ENCODE measurements at regions not wholly inside any gene's neighbourhood (a gene's known extent, or its start where the extent isn't known, plus 50 kb on each side); places are given as distances from the start of the nearest gene placed in this dataset.
"Not testable (repeated sequence)": the region's sequence is repeated elsewhere in the genome, so short reads cannot be mapped to it uniquely, and the experiment has no call there.

- H3K18ac ChIP-seq (ENCODE audit: extremely low read depth, low read length); H3K27ac ChIP-seq (ENCODE audit: low read depth, low read length); H3K79me1 ChIP-seq (ENCODE audit: low read depth, low read length); FAIRE-seq; H2BK5ac ChIP-seq (ENCODE audit: low read depth, low read length); POLR2A ChIA-PET (ENCODE audit: partially characterized antibody); H3K14ac ChIP-seq (ENCODE audit: insufficient read length); H3K23me2 ChIP-seq (ENCODE audit: low read depth, low read length); H3K56ac ChIP-seq (replicated peaks; ENCODE audit: insufficient read length, low read depth, low read length); H3K4me1 ChIP-seq (replicated peaks in 1 of 4; ENCODE audit: control insufficient read depth in 3 of 4, insufficient read depth in 4 of 4, low read length in 3 of 4); H2BK20ac ChIP-seq (ENCODE audit: low read length); H2BK120ac ChIP-seq (replicated peaks; ENCODE audit: low read depth, low read length); H3K4me3 ChIP-seq (ENCODE audit: extremely low read depth in 1 of 4, insufficient read depth in 2 of 4, low read depth in 3 of 4, low read length in 4 of 4); H4K8ac ChIP-seq (ENCODE audit: extremely low read depth, insufficient read depth, low read length); H2AFZ ChIP-seq (ENCODE audit: low read length); H2AK5ac ChIP-seq (ENCODE audit: low read depth, low read length); H3K9ac ChIP-seq (replicated peaks in 1 of 4; ENCODE audit: extremely low read depth in 1 of 4, low read depth in 3 of 4, low read length in 3 of 4); H3K9me3 ChIP-seq (ENCODE audit: insufficient read depth in 2 of 2, low read depth in 1 of 2, low read length in 1 of 2); H4K20me1 ChIP-seq (replicated peaks in 1 of 2; ENCODE audit: control insufficient read depth in 1 of 2, insufficient read depth in 2 of 2, low read length in 2 of 2); H2BK12ac ChIP-seq (ENCODE audit: low read depth, low read length); H3K23ac ChIP-seq (ENCODE audit: insufficient read length); H3K27me3 ChIP-seq (replicated peaks in 1 of 4; ENCODE audit: control insufficient read depth in 3 of 4, extremely low read depth in 1 of 4, insufficient read depth in 3 of 4, low read length in 3 of 4); H3K4me2 ChIP-seq (ENCODE audit: insufficient read depth in 1 of 2, low read depth in 2 of 2, low read length in 2 of 2); DNase-seq (ENCODE audit: low read depth in 1 of 2, low spot score in 2 of 2); H4K5ac ChIP-seq (ENCODE audit: insufficient read length, low read depth, low read length); H4K91ac ChIP-seq (replicated peaks; ENCODE audit: insufficient read length, low read length); CTCF ChIA-PET (ENCODE audit: partially characterized antibody); H3K79me2 ChIP-seq (ENCODE audit: control insufficient read depth in 1 of 2, insufficient read depth in 2 of 2, low read length in 2 of 2); H2BK15ac ChIP-seq (ENCODE audit: low read length); H3K36me3 ChIP-seq (ENCODE audit: control insufficient read depth in 2 of 4, insufficient read depth in 4 of 4, low read length in 3 of 4); H3K4ac ChIP-seq (replicated peaks; ENCODE audit: insufficient read length, low read depth, low read length): not testable (repeated sequence)
- WGBS, 2 experiments (ENCODE audit: extremely low coverage in 1 of 2, insufficient coverage in 1 of 2, insufficient read length in 1 of 2, insufficient replicate concordance in 2 of 2, low coverage in 1 of 2, low lambda C conversion rate in 2 of 2, missing lambda C conversion rate in 1 of 2): 94% methylated on average over 9 of the region's 9 CpGs; no CpG with 5 or more reads in 1 of the 2 experiments
- TF ChIP-seq KDM1A (IDR thresholded peaks at IDR 0.05; ENCODE audit: borderline replicate concordance, low read length): peak; percentile 58; the same call in 1 of the 2 replicates
Observed at GRCh38 chrX:472275-472674, 85.6 kb upstream of the PPP2R3B start.
